SU-DHL-6 (cell line): ENCODE measurements at regions not wholly inside any gene's neighbourhood (a gene's known extent, or its start where the extent isn't known, plus 50 kb on each side); places are given as distances from the start of the nearest gene placed in this dataset.
"Not testable (repeated sequence)": the region's sequence is repeated elsewhere in the genome, so short reads cannot be mapped to it uniquely, and the experiment has no call there.

Experiments used
- H2AFZ ChIP-seq: fragments of 200-600 bp; sonication (generic); 2 replicates; pipeline ENCODE4 v1.6.1; 2014; ENCODE audit warnings: low read depth, mild to moderate bottlenecking, moderate library complexity, mixed read lengths, antibody characterized with exemption, low read length; ENCODE audit not compliant: severe bottlenecking
- H3F3A ChIP-seq: fragments of 200-600 bp; shearing (Covaris generic); 2 replicates; pipeline ENCODE4 v1.6.0; 2016; ENCODE audit warnings: antibody characterized with exemption, mild to moderate bottlenecking; ENCODE audit not compliant: insufficient read depth
- H3K27ac ChIP-seq: fragments of 200-600 bp; sonication (generic); 2 replicates; pipeline ENCODE4 v1.5.1; 2016; ENCODE audit warnings: low read depth, mild to moderate bottlenecking, low read length, moderate library complexity, mixed read lengths
- H3K27me3 ChIP-seq: fragments of 200-600 bp; sonication (generic), shearing (Covaris generic); 2 replicates; pipeline ENCODE4 v1.6.0; 2014; ENCODE audit warnings: mild to moderate bottlenecking, low read length
- H3K36me3 ChIP-seq: fragments of 200-600 bp; sonication (generic); 2 replicates; pipeline ENCODE4 v1.6.1; 2014; ENCODE audit warnings: mild to moderate bottlenecking, low read length, mixed read lengths
- H3K4me2 ChIP-seq: fragments of 300-600, 200-600 bp; shearing (Covaris generic), sonication (generic); 2 replicates; pipeline ENCODE4 v1.6.0; 2014; ENCODE audit warnings: low read length, low read depth, mild to moderate bottlenecking; ENCODE audit not compliant: poor library complexity, severe bottlenecking
- H3K4me3 ChIP-seq: fragments of 200-600 bp; sonication (generic); 2 replicates; pipeline ENCODE4 v1.5.1; 2014; ENCODE audit warnings: antibody characterized with exemption, low read length, mild to moderate bottlenecking, mixed read lengths; ENCODE audit not compliant: insufficient read depth, poor library complexity, severe bottlenecking
- H3K79me2 ChIP-seq: fragments of 200-600 bp; sonication (generic); 2 replicates; pipeline ENCODE4 v1.6.1; 2014; ENCODE audit warnings: mild to moderate bottlenecking, low read length, moderate library complexity; ENCODE audit not compliant: insufficient read depth
- H3K9ac ChIP-seq: fragments of 200-600 bp; sonication (generic); 2 replicates; pipeline ENCODE4 v1.7.0; 2014; ENCODE audit warnings: mild to moderate bottlenecking, low read length
- H3K9me2 ChIP-seq: fragments of 200-600 bp; sonication (generic); replicated peaks from 2 replicates; pipeline ENCODE4 v1.6.1; 2014; ENCODE audit warnings: low read length; ENCODE audit not compliant: insufficient read depth
- H3K9me3 ChIP-seq: fragments of 200-600 bp; sonication (generic); 2 replicates; pipeline ENCODE4 v1.6.1; 2014; ENCODE audit warnings: low read length, mixed read lengths; ENCODE audit not compliant: insufficient read depth
- H4K20me1 ChIP-seq: fragments of 200-600 bp; sonication (generic); 2 replicates; pipeline ENCODE4 v1.6.1; 2014; ENCODE audit warnings: low read depth, mild to moderate bottlenecking, antibody characterized with exemption, low read length, moderate library complexity, mixed read lengths
- EZH2phosphoT487 ChIP-seq: fragments of 200-600 bp; sonication (generic), shearing (Covaris generic); conservative IDR thresholded peaks from 2 replicates; pipeline ENCODE4 v1.6.1; 2018; ENCODE audit warnings: mild to moderate bottlenecking, antibody characterized with exemption, low read length, moderate library complexity, mixed read lengths
- TF ChIP-seq, protein P1 (sequence below): fragments of 200-600 bp; sonication (generic); IDR thresholded peaks from one replicate; pipeline ENCODE4 v1.5.1; 2017; ENCODE audit warnings: antibody characterized with exemption, mild to moderate bottlenecking, low read length, moderate library complexity; ENCODE audit not compliant: insufficient read depth, poor library complexity, severe bottlenecking

DNA sequence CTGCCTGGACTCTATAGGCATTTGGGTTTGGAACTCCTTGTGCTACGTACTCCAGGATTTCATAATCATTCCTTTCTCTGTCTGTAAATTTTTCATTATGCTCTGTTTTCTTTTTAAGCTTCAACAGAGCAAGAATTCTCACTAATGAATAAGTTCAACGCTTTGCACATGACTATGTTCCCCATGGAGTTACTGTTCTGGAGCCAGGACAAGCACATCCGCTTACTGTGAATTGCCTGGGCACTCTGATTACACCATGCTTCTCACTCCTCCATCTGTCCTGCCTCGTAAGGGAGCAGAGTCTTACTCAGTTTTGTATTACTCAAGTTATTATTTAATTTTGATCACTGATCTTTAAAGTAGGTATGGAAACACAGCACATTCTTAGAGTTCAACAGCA is 472.7 kb downstream of the RAP2B start:
- no peak overlapping the region for H3K9ac ChIP-seq
- H3K9me3 ChIP-seq, result no peaks in the 10 kb centered on the region
- no peak overlapping the region for H3K27ac ChIP-seq
- H2AFZ ChIP-seq, result no peak overlapping the region
- H3K79me2 ChIP-seq, result no peaks in the 10 kb centered on the region
- H3F3A ChIP-seq, result no peaks in the 10 kb centered on the region
- TF ChIP-seq EZH2phosphoT487, result no peak
- TF ChIP-seq, protein P1, sequence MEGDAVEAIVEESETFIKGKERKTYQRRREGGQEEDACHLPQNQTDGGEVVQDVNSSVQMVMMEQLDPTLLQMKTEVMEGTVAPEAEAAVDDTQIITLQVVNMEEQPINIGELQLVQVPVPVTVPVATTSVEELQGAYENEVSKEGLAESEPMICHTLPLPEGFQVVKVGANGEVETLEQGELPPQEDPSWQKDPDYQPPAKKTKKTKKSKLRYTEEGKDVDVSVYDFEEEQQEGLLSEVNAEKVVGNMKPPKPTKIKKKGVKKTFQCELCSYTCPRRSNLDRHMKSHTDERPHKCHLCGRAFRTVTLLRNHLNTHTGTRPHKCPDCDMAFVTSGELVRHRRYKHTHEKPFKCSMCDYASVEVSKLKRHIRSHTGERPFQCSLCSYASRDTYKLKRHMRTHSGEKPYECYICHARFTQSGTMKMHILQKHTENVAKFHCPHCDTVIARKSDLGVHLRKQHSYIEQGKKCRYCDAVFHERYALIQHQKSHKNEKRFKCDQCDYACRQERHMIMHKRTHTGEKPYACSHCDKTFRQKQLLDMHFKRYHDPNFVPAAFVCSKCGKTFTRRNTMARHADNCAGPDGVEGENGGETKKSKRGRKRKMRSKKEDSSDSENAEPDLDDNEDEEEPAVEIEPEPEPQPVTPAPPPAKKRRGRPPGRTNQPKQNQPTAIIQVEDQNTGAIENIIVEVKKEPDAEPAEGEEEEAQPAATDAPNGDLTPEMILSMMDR, result no peak
- no peaks in the 10 kb centered on the region for H3K9me2 ChIP-seq
- H3K27me3 ChIP-seq, result no peaks in the 10 kb centered on the region
- H4K20me1 ChIP-seq, result no peaks in the 10 kb centered on the region
- H3K4me2 ChIP-seq, result no peak overlapping the region
- H3K36me3 ChIP-seq, result peaks cover 3% of the 10 kb centered on the region; the same call in 1 of the 2 replicates
- no peak overlapping the region for H3K4me3 ChIP-seq

DNA sequence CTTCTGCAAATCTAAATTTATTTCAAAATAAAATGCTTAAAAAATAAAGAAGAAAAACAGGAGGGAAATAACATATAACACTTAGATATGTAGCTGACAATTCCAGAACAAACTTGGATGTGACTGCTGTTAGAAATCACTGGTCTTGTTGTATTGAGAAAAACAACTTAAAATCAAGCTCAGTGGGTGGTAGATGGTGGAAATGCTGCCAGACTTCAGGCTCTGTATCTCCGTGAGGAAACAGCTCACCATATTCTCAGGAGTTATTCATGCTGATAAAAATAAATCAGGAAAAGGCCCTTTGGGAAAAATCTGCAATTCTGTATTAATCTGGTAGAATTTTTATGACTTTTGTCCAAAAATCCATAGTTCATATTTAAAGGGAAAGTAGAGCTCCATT is 477.6 kb downstream of the RAP2B start:
- no peak overlapping the region for H3K4me3 ChIP-seq
- no peaks in the 10 kb centered on the region for H3K9me2 ChIP-seq
- no peaks in the 10 kb centered on the region for H3F3A ChIP-seq
- peaks cover 3% of the 10 kb centered on the region; the same call in 1 of the 2 replicates for H3K79me2 ChIP-seq
- TF ChIP-seq EZH2phosphoT487, result no peak
- TF ChIP-seq, protein P1, result no peak
- no peaks in the 10 kb centered on the region for H3K27me3 ChIP-seq
- H3K9ac ChIP-seq, result no peak overlapping the region
- no peaks in the 10 kb centered on the region for H4K20me1 ChIP-seq
- no peak overlapping the region for H2AFZ ChIP-seq
- H3K9me3 ChIP-seq, result no peaks in the 10 kb centered on the region
- no peak overlapping the region for H3K27ac ChIP-seq
- H3K4me2 ChIP-seq, result no peak overlapping the region
- 0 out of 2 replicates have a peak, but pooled peaks cover 5% of the 10 kb centered on the region for H3K36me3 ChIP-seq

DNA sequence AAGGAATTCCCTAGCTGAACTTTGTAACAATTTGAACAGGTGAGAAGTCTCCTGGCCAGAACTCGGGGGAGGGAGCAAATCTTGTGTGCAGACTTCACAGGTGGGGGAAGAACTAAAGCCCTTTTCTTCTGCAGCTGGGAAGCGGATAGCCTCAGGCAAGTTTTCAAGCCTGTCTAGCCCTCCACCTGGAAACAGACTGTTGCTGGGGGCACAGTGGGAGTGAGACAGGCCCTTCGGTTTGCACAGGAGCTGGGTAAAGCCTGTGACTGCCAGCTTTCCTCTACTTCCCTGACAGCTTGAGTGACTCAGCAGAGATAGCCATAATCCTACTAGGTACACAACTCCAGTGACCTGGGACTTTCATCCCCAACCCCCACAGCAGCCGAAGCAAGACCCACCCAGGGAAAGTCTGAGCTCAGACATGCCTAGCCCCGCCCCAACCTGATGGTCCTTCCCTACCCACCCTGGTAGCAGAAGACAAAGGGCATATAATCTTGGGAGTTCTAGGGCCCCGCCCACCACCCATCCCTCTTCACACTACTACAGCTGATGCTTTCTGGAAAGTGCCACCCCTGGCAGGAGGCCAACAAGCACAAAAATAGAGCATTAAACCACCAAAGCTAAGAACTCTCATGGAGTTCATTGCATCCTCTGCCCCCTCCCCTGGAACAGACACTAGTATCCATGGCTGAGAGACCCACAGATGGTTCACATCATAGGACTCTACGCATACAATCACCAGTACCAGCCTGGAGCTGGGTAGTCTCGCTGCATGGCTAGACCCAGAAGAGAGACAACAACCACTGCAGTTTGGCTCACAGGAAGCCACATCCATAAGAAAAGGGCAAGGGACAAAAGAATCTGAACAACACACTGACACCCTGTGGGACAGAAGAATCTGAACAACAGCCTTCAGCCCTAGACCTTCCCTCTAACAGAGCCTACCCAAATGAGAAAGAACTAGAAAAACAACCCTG is 479.0 kb downstream of the RAP2B start:
- Histone ChIP-seq H3K27ac (no peak overlapping the region), H3K79me2 (peaks cover 3% of the 10 kb centered on the region; the same call in 1 of the 2 replicates), H3K36me3 (0 out of 2 replicates have a peak, but pooled peaks cover 5% of the 10 kb centered on the region), H3K9me3 (peaks cover 8% of the 10 kb centered on the region; the same call in 1 of the 2 replicates), H2AFZ (no peak overlapping the region), H3K4me2 (no peak overlapping the region), H4K20me1 (no peaks in the 10 kb centered on the region), H3F3A (no peaks in the 10 kb centered on the region), H3K4me3 (no peak overlapping the region), H3K9me2 (no peaks in the 10 kb centered on the region), H3K27me3 (no peaks in the 10 kb centered on the region), H3K9ac (no peak overlapping the region)
- no peak for TF ChIP-seq EZH2phosphoT487
- TF ChIP-seq, protein P1, result no peak

DNA sequence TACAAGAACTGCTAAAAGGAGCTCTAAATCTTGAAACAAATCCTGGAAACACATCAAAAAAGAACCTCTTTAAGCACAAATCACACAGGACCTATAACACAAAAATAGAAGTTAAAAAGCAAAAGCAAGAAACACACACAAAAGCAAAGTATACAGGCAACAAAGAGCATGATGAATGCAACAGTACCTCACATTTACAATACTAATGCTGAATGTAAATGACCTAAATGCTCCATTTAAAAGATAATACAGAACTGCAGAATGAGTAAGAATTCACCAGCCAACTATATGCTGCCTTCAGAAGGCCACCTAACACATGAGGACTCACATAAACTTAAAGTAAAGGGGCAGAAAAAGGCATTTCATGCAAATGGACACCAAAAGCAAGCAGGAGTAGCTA is 478.6 kb upstream of the ARHGEF26 start:
- not testable (repeated sequence) for H3K4me3 ChIP-seq, H2AFZ ChIP-seq, H3K9me3 ChIP-seq, H3K36me3 ChIP-seq, H3K9me2 ChIP-seq, H4K20me1 ChIP-seq, H3F3A ChIP-seq, H3K27ac ChIP-seq, H3K9ac ChIP-seq, H3K79me2 ChIP-seq, H3K4me2 ChIP-seq, H3K27me3 ChIP-seq

DNA sequence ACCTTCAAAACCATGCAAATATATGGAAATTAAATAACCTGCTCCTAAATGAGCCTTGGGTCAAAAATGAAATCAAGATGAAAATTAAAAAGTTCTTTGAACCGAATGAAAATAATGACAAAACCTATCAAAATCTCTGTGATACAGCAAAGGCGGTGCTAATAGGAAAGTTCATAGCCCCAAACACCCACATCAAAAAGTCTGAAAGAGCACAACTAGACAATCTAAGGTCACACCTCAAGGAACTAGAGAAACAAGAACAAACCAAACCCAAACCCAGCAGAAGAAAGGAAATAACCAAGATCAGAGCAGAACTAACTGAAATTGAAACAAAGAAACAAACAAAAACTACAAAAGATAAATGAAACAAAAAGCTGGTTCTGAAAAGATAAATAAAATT is 477.7 kb upstream of the ARHGEF26 start:
- not testable (repeated sequence) for H4K20me1 ChIP-seq, H3K9me2 ChIP-seq, H3K4me3 ChIP-seq, H3K27ac ChIP-seq, H3F3A ChIP-seq, H3K36me3 ChIP-seq, H3K9me3 ChIP-seq, H3K79me2 ChIP-seq, H3K4me2 ChIP-seq, H3K9ac ChIP-seq, H2AFZ ChIP-seq, H3K27me3 ChIP-seq
